Transverse colon (tissue), 4 donors: ENCODE measurements at regions not wholly inside any gene's neighbourhood (a gene's known extent, or its start where the extent isn't known, plus 50 kb on each side); places are given as distances from the start of the nearest gene placed in this dataset.

ENCODE experiments used
- DNase-seq: peaks from one replicate; pipeline ENCODE4 v3.0.0-alpha.2; 2019
- H3K27ac ChIP-seq, 4 donors: fragments of 200-600 bp; sonication (generic); 2 replicates each; pipeline ENCODE4 v1.5.1; 2016 to 2018; ENCODE audit warnings: inconsistent platforms in 4 of 4
- H3K27me3 ChIP-seq: fragments of 200-600 bp; sonication (generic); 2 replicates; pipeline ENCODE4 v1.5.1; 2017; ENCODE audit warnings: inconsistent platforms
- H3K36me3 ChIP-seq, 4 donors: fragments of 200-600 bp; sonication (generic); 2 replicates each; pipeline ENCODE4 v1.5.1; 2017 to 2019; ENCODE audit warnings: inconsistent platforms in 4 of 4
- H3K4me1 ChIP-seq, 4 donors: fragments of 200-600 bp; sonication (generic); 2 replicates each; pipeline ENCODE4 v1.5.1; 2017 to 2020; ENCODE audit warnings: inconsistent platforms in 4 of 4
- H3K4me3 ChIP-seq, 4 donors: fragments of 200-600 bp; sonication (generic); 1 replicate in 1 of 4; 2 replicates in 3 of 4; pipeline versions ENCODE4 v1.5.1 to v1.6.1; 2017 to 2019; ENCODE audit warnings: inconsistent platforms in 4 of 4
- H3K9me3 ChIP-seq, 2 donors: fragments of 200-600 bp; sonication (generic); 2 replicates each; pipeline ENCODE4 v1.5.1; 2017 to 2019; ENCODE audit warnings: inconsistent platforms in 2 of 2
- EP300 ChIP-seq: sonication (generic); formaldehyde crosslinking; IDR thresholded peaks from one replicate; pipeline ENCODE4 v1.6.1; 2017; ENCODE audit warnings: antibody characterized with exemption, low read depth
- POLR2A ChIP-seq: fragments of 450-650 bp; IDR thresholded peaks from one replicate; pipeline ENCODE4 v1.6.1; 2016; ENCODE audit warnings: antibody characterized with exemption, mild to moderate bottlenecking, moderate library complexity
- POLR2AphosphoS5 ChIP-seq, 3 donors: sonication (generic); formaldehyde crosslinking; IDR thresholded peaks; one replicate each; pipeline ENCODE4 v1.6.1; 2016; ENCODE audit warnings: antibody characterized with exemption in 3 of 3
- WGBS, 2 donors: methylation state at CpG; one replicate each; pipeline ENCODE4 v1.1.5; 2018; ENCODE audit warnings: low coverage in 1 of 2; 5-methylcytosine and 5-hydroxymethylcytosine counted together
- in situ Hi-C, 4 donors: fragments of 200-750 bp; cut with MboI; loops; one replicate each; pipeline versions ENCODE4 v1.15.0 to v1.15.1; 2017; ENCODE audit warnings: low sequenced_read_pairs in 3 of 4, low pct_ligation_motif_present in 1 of 4, low pct_unique_long_range_greater_than_20kb in 1 of 4
- intact Hi-C: fragments of 100-400 bp; cut with DNase I; formaldehyde crosslinking; loops from one replicate; pipeline ENCODE4 v1.15.1; 2023; ENCODE audit warnings: low total_unique reads
- TF ChIP-seq, protein P1 (sequence below), 5 experiments: fragments of 200-600 bp in 3 of 5; fragments of 450-650 bp in 2 of 5; sonication (generic) in 3 of 5; IDR thresholded peaks; 1 replicate in 2 of 5; 2 replicates in 3 of 5; pipeline ENCODE4 v1.5.1; 2016 to 2017; ENCODE audit warnings: antibody characterized with exemption in 5 of 5, inconsistent platforms in 3 of 5, mild to moderate bottlenecking in 2 of 5, moderate library complexity in 1 of 5

DNA sequence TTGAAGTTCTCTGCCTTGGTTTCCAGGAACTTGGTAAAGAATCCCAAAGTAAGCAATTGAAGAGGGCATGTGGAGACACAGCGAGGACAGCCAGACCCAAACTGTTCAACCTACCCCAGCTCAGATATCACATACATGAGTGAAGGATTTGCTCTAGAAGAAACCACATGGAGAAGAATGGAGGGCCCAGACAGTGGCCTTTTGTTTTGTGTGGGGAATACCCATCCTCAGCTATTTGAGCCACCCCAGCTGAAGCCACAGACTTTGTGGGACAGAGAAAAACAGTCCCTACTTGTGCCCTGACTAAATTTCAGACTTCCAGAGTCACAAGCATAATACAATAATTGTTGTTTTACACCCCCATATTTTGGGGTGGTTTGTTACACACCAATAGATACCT, 387.1 kb downstream of the ZSWIM6 start:
- no peak overlapping the region for H3K4me3 ChIP-seq
- H3K9me3 ChIP-seq: peaks cover 7 to 13% of the 10 kb centered on the region in 2 donors
- H3K4me1 ChIP-seq: no peaks in the 10 kb centered on the region
- no peak overlapping the region for H3K27ac ChIP-seq
- TF ChIP-seq POLR2AphosphoS5 (IDR thresholded peaks at IDR 0.05) (no peak), EP300 (no peak), POLR2A (no peak)
- TF ChIP-seq, protein P1, sequence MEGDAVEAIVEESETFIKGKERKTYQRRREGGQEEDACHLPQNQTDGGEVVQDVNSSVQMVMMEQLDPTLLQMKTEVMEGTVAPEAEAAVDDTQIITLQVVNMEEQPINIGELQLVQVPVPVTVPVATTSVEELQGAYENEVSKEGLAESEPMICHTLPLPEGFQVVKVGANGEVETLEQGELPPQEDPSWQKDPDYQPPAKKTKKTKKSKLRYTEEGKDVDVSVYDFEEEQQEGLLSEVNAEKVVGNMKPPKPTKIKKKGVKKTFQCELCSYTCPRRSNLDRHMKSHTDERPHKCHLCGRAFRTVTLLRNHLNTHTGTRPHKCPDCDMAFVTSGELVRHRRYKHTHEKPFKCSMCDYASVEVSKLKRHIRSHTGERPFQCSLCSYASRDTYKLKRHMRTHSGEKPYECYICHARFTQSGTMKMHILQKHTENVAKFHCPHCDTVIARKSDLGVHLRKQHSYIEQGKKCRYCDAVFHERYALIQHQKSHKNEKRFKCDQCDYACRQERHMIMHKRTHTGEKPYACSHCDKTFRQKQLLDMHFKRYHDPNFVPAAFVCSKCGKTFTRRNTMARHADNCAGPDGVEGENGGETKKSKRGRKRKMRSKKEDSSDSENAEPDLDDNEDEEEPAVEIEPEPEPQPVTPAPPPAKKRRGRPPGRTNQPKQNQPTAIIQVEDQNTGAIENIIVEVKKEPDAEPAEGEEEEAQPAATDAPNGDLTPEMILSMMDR (IDR thresholded peaks at IDR 0.05): no peak
- 90% methylated on average over 1 of the region's 1 CpG; no CpG with 5 or more reads in 1 of the 2 donors for WGBS, 2 donors
- DNase-seq: no peak
- in situ Hi-C loops (no loop called here), intact Hi-C loops (no loop called here)
- no peaks in the 10 kb centered on the region for H3K36me3 ChIP-seq
- H3K27me3 ChIP-seq: no peaks in the 10 kb centered on the region

DNA sequence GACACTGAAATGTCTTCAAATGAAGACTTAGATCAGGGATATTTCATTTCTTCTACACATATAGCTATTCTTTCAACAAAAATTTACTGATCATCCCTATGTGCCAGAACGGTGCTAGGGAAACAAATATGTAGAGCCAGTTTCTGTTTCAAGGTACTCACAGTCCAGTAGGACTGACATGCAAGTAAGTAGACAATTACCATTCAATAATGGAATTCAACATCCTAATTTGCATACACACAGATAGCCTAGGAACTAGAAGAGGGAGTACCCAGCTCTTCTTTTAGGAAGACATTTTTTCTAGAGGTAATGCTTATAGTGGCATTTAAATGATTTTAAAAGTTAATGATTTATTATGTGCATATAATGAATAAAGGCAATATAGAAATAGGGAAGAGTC, 388.8 kb downstream of the ZSWIM6 start:
- Histone ChIP-seq H3K27me3 (no peaks in the 10 kb centered on the region), H3K27ac (no peak overlapping the region), H3K36me3 (no peaks in the 10 kb centered on the region), H3K4me3 (no peak overlapping the region), H3K9me3 (peaks cover 7 to 13% of the 10 kb centered on the region in 2 donors), H3K4me1 (no peaks in the 10 kb centered on the region)
- no peak for TF ChIP-seq POLR2AphosphoS5 (IDR thresholded peaks at IDR 0.05)
- TF ChIP-seq, protein P1 (IDR thresholded peaks at IDR 0.05): no peak
- no peak for TF ChIP-seq EP300
- TF ChIP-seq POLR2A: no peak
- intact Hi-C loops: no loop called here
- no peak for DNase-seq
- in situ Hi-C loops: no loop called here
- 71 to 89% methylated on average over 1 of the region's 1 CpG for WGBS, 2 donors

DNA sequence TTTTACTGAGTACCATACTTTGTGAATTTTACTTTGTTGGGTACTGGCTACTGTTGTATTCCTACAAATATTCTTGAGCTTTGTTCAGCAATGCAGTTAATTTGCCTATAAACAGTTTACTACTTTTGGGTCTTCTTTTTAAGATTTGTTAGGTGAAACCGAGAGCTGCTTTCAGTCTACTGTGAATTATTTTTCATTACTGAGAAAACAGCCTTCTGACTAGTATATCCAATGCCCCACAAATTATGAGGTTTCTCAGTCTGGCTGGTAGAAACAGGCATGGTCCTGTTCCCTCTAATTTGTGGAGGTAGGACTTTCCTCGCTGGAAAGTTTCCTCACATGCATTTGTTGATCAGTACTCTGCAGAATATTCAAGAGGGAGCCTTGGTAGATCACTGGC, 392.0 kb downstream of the ZSWIM6 start:
- intact Hi-C loops: no loop called here
- WGBS, 2 donors: 84 to 100% methylated on average over 1 to 2 of the region's 2 CpGs
- Histone ChIP-seq H3K27me3 (no peaks in the 10 kb centered on the region), H3K4me1 (no peaks in the 10 kb centered on the region), H3K9me3 (peaks cover 7 to 13% of the 10 kb centered on the region in 2 donors), H3K36me3 (no peaks in the 10 kb centered on the region), H3K27ac (no peak overlapping the region), H3K4me3 (no peak overlapping the region)
- TF ChIP-seq, protein P1 (IDR thresholded peaks at IDR 0.05): no peak
- TF ChIP-seq EP300: no peak
- no peak for TF ChIP-seq POLR2AphosphoS5 (IDR thresholded peaks at IDR 0.05)
- no peak for TF ChIP-seq POLR2A
- in situ Hi-C loops: no loop called here
- no peak for DNase-seq

DNA sequence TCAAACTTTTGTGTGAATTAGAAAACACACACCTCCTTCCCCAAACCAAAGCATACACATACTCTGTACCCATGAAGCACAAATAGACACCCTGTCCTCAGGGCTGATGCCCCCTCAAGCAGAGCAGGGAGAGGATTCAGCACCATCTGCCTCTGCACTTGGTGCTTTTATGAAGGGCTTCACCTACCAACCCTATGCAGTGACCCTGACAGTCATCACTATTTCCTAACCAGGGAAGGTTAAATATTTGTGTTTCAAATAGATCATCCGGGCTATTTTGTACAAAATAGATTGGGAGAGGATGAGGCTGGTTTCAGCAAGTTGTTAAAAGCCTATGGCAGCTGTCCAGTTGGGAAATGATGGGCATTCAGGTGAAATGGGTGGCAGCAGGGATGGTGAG, 396.2 kb downstream of the ZSWIM6 start:
- in situ Hi-C loops: no loop called here
- Histone ChIP-seq H3K4me1 (no peaks in the 10 kb centered on the region), H3K27ac (no peak overlapping the region), H3K36me3 (no peaks in the 10 kb centered on the region), H3K27me3 (no peaks in the 10 kb centered on the region), H3K9me3 (no peaks in the 10 kb centered on the region), H3K4me3 (no peak overlapping the region)
- intact Hi-C loops: no loop called here
- no peak for TF ChIP-seq EP300
- TF ChIP-seq, protein P1 (IDR thresholded peaks at IDR 0.05): no peak
- TF ChIP-seq POLR2AphosphoS5 (IDR thresholded peaks at IDR 0.05): no peak
- 69 to 83% methylated on average over 1 of the region's 1 CpG for WGBS, 2 donors
- DNase-seq: no peak
